ENCODE measurements at regions not wholly inside any gene's neighbourhood (a gene's known extent, or its start where the extent isn't known, plus 50 kb on each side); places are given as distances from the start of the nearest gene placed in this dataset.

- Histone ChIP-seq H3K9me2 (ENCODE audit: low read depth, low read length) (no peaks in the 10 kb centered on the region), H4K20me1 (ENCODE audit: insufficient read depth, low read length) (no peaks in the 10 kb centered on the region), H3K4me1 (ENCODE audit: insufficient read depth, low read length, severe bottlenecking) (no peaks in the 10 kb centered on the region), H3F3A (ENCODE audit: insufficient read depth, low read length) (no peaks in the 10 kb centered on the region), H2AFZ (ENCODE audit: low read length) (no peak overlapping the region), H3K27ac (ENCODE audit: low read depth, low read length, poor library complexity, severe bottlenecking) (no peak overlapping the region), H3K27me3 (ENCODE audit: insufficient read depth, low read length) (no peaks in the 10 kb centered on the region), H3K4me3 (ENCODE audit: low read depth, low read length, poor library complexity, severe bottlenecking) (no peak overlapping the region), H3K9ac (ENCODE audit: low read length) (no peak overlapping the region), H3K79me2 (ENCODE audit: insufficient read depth, low read length) (no peaks in the 10 kb centered on the region), H3K36me3 (ENCODE audit: insufficient read depth, low read length) (no peaks in the 10 kb centered on the region), H3K9me3 (ENCODE audit: low read length) (no peaks in the 10 kb centered on the region), H3K4me2 (ENCODE audit: low read length) (no peak overlapping the region)
- TF ChIP-seq CTCF (IDR thresholded peaks at IDR 0.05; ENCODE audit: low read length): no peak
- no peak for TF ChIP-seq EZH2 (IDR thresholded peaks at IDR 0.05; ENCODE audit: borderline replicate concordance, low read length)
Measured at GRCh38 chr1:55692726-55693125, 477.6 kb upstream of the USP24 start.

GRCh38 chr1:55690366-55690765 is 475.2 kb upstream of the USP24 start:
- no peak overlapping the region for H3K4me3 ChIP-seq (ENCODE audit: low read depth, low read length, poor library complexity, severe bottlenecking)
- no peaks in the 10 kb centered on the region for H3K4me1 ChIP-seq (ENCODE audit: insufficient read depth, low read length, severe bottlenecking)
- H3K9me3 ChIP-seq (ENCODE audit: low read length): no peaks in the 10 kb centered on the region
- H3F3A ChIP-seq (ENCODE audit: insufficient read depth, low read length): no peaks in the 10 kb centered on the region
- no peak overlapping the region for H3K27ac ChIP-seq (ENCODE audit: low read depth, low read length, poor library complexity, severe bottlenecking)
- H3K27me3 ChIP-seq (ENCODE audit: insufficient read depth, low read length): no peaks in the 10 kb centered on the region
- no peaks in the 10 kb centered on the region for H3K36me3 ChIP-seq (ENCODE audit: insufficient read depth, low read length)
- no peak overlapping the region for H3K9ac ChIP-seq (ENCODE audit: low read length)
- TF ChIP-seq CTCF (IDR thresholded peaks at IDR 0.05; ENCODE audit: low read length) (no peak), EZH2 (IDR thresholded peaks at IDR 0.05; ENCODE audit: borderline replicate concordance, low read length) (no peak)
- H2AFZ ChIP-seq (ENCODE audit: low read length): no peak overlapping the region
- H3K79me2 ChIP-seq (ENCODE audit: insufficient read depth, low read length): no peaks in the 10 kb centered on the region
- H3K4me2 ChIP-seq (ENCODE audit: low read length): no peak overlapping the region
- no peaks in the 10 kb centered on the region for H4K20me1 ChIP-seq (ENCODE audit: insufficient read depth, low read length)
- no peaks in the 10 kb centered on the region for H3K9me2 ChIP-seq (ENCODE audit: low read depth, low read length)

- H3K9ac ChIP-seq (ENCODE audit: low read length): no peak overlapping the region
Measured at GRCh38 chr1:55689800-55690199, 474.6 kb upstream of the USP24 start.

More at GRCh38 chr1:55689800-55690199, 474.6 kb upstream of the USP24 start:
- Histone ChIP-seq H2AFZ (ENCODE audit: low read length) (no peak overlapping the region), H3K9me3 (ENCODE audit: low read length) (no peaks in the 10 kb centered on the region), H3K4me3 (ENCODE audit: low read depth, low read length, poor library complexity, severe bottlenecking) (no peak overlapping the region), H3K27me3 (ENCODE audit: insufficient read depth, low read length) (no peaks in the 10 kb centered on the region), H3K79me2 (ENCODE audit: insufficient read depth, low read length) (no peaks in the 10 kb centered on the region), H3K4me2 (ENCODE audit: low read length) (no peak overlapping the region), H3K4me1 (ENCODE audit: insufficient read depth, low read length, severe bottlenecking) (no peaks in the 10 kb centered on the region), H3K9me2 (ENCODE audit: low read depth, low read length) (no peaks in the 10 kb centered on the region), H3K36me3 (ENCODE audit: insufficient read depth, low read length) (no peaks in the 10 kb centered on the region), H4K20me1 (ENCODE audit: insufficient read depth, low read length) (no peaks in the 10 kb centered on the region), H3F3A (ENCODE audit: insufficient read depth, low read length) (no peaks in the 10 kb centered on the region), H3K27ac (ENCODE audit: low read depth, low read length, poor library complexity, severe bottlenecking) (no peak overlapping the region)
- no peak for TF ChIP-seq EZH2 (IDR thresholded peaks at IDR 0.05; ENCODE audit: borderline replicate concordance, low read length)
- no peak for TF ChIP-seq CTCF (IDR thresholded peaks at IDR 0.05; ENCODE audit: low read length)
